Epidermal melanocyte (primary cell): ENCODE measurements at regions not wholly inside any gene's neighbourhood (a gene's known extent, or its start where the extent isn't known, plus 50 kb on each side); places are given as distances from the start of the nearest gene placed in this dataset.

Experiments used
- DNase-seq: peaks from one replicate; pipeline ENCODE4 v3.0.0; 2011; ENCODE audit warnings: low spot score; ENCODE audit not compliant: insufficient read length

GRCh38 chr17:79473876-79474440, 136.9 kb downstream of the RBFOX3 start:
- DNase-seq, result no peak

DNA sequence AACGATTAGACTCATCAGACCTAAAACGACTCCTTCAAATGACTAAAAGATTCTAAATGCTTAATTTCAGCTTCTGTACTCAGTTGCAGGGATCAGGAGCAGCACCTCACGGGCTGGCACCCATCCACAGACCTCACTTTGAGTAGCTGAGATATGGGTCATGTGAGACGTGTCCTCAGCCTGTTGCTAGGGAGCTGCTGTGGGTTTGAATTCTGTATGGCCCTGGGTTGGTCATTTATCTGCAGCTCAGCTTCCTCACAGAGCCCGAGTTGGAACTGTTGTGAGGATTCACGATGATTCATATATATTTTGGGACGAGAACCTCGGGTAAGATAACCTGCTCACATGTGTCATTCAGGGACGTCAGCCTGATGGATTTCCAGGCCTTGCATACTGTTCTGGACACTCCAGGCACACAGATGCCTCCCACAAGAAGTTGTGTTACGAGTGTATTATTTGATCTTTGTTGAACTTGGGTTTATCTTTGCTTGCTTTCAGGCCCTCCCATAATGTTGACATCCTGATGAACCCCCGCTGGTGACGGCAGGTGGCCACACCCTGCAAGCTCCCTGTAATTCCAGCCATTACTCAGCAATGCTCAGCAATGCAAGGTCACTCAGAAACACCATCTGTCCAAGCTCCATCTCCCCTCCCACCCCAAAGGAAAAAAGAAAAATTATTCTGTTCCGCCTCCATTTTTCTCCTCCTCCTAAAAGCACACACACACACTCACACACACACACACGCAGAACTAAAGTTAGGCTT, 137.6 kb downstream of the RBFOX3 start:
- DNase-seq, result no peak

- no peak for DNase-seq
Observed at GRCh38 chr17:79470754-79471153, 140.1 kb downstream of the RBFOX3 start.

DNA sequence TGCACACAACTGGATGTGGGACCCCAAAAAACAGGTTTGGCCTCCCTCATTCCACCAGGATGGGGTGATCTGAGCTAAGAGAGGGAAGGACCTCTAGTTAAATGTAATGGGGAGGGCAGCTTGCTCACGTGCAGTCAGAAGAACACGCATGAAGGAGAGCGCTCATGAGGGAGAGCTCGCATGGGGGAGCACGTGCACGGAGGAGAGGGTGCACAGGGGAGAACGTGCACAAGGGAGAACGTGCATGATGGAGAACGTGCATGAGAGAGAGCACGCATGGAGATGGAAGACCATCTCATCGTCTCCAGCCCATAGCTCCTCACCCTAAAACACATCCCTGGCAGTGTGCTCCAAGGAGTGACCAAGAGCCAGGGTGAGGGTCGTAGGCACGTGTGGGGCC, 141.2 kb downstream of the RBFOX3 start:
- no peak for DNase-seq

DNA sequence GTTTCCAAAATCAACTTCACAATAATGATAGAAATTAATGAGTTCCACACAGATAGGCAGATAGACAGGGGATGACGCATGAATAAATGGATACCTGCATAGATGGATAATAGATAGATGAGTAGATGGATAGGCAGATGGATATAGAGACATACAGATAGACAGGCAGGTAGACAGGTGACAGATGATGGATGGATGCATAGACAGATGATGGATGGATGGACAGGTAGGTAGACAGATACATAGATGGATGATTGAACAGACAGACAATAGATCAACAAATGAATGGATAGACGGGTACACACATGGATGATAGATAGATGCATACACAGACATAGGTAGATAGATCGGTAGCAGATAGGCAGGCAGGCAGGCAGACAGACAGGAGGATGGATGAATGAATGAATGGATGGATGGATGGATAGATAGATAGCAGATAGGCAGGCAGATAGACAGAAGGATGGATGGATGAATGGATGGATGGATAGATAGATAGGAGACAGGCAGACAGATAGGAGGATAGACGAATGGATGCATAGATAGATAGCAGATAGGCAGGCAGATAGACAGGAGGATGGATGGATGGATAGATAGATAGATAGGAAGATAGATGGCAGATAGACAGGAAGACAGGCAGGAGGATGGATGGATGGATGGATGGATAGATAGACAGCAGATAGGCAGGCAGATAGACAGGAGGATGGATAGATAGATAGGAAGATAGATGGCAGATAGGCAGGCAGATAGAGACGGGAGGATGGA, 142.5 kb downstream of the RBFOX3 start:
- no peak for DNase-seq

- no peak for DNase-seq
Observed at GRCh38 chr17:79466562-79467350, 144.1 kb downstream of the RBFOX3 start.

DNA sequence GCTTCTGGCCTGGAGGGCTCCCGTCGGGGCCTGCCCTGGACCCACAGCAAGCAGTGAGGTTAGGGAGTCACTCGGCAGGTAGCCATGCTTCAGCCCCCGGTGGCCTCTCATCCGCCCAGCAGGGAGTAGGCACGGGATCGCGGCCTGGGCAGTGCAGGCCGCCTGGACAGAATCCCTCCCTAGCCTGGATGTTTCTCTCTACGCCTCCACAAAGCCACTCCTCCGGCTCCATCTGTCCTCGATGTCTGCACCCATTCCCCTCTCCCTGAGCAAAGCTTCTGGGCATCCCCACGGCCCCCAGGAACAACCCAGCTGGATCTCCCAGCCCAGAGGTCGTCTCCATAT, 145.2 kb downstream of the RBFOX3 start:
- no peak for DNase-seq

DNA sequence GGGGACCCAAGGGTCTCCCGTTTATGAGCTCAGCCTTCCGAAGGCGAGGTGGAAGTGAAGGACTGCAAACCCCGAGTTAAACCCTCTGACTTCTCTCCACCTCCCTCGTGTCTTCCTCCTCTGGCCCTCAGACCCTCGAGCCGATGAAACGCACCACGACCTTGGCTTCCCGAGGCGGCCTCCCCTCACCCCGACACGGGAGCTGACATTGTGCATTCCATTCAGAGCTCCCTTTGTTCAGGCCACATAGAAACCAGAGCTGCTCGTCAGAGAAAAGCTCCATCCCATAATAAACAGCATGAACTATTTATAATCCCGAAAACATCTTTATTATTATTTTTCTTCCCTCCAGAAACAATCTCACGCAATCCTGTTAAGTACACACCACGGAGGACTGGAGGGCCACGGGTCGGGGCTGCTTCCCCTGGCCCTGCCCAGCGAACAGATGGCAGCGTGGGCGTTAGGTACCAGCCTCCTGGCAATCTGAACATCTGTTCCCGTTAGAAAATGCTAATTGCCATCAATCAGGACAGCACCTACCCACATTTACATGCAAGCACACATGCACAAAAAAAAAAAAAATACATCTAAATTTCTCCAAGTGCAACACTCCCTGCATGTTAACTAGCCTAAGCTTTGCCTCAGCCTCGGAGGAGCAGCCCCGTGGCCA, 145.7 kb downstream of the RBFOX3 start:
- no peak for DNase-seq

- no peak for DNase-seq
Observed at GRCh38 chr17:79464318-79465010, 146.4 kb downstream of the RBFOX3 start.

GRCh38 chr17:79463421-79464317, 147.2 kb downstream of the RBFOX3 start:
- no peak for DNase-seq

DNA sequence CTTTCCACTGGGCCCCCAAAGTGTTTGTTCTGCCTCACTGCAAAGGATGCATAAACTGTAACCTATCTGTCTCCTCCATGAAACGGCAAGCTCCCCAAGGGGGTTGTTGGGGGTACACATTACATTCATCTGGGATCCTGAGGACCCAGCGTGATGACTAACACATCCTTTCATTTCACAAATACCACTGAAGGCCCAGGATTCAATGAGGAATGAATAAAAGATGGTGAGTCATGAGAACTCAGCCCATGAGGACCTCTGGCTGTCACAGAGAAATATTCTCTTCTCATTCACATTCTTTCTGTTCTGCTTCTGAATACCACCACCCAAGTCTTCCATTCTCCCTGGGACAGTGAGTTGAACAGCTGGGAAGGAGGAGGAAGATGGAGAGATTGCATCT, 149.8 kb downstream of the RBFOX3 start:
- DNase-seq, result no peak

- no peak for DNase-seq
Observed at GRCh38 chr17:79459846-79460245, 151.0 kb downstream of the RBFOX3 start.

- no peak for DNase-seq
Observed at GRCh38 chr17:79459003-79459655, 151.7 kb downstream of the RBFOX3 start.

GRCh38 chr17:79458356-79458755, 152.5 kb downstream of the RBFOX3 start:
- DNase-seq, result no peak

DNA sequence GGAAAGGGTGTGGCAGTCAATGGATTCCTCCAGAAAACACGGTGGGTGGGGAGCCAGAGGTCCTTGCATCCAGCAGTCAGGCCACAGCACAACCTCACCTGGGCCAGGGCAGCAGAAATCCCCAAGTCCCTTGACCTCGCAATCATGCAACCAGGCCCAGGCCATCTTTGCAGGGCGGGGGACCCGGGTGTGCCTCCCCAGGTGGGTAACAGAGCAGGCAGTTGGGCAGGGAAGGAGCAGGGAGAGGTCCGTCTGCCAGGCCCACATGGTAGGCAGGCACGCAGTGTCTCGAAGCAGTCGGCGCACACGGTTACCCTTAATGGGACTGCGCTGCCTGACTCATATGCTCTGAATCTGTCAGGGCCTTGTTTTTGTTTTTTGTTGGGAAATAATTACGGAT, 153.0 kb downstream of the RBFOX3 start:
- DNase-seq, result no peak

DNA sequence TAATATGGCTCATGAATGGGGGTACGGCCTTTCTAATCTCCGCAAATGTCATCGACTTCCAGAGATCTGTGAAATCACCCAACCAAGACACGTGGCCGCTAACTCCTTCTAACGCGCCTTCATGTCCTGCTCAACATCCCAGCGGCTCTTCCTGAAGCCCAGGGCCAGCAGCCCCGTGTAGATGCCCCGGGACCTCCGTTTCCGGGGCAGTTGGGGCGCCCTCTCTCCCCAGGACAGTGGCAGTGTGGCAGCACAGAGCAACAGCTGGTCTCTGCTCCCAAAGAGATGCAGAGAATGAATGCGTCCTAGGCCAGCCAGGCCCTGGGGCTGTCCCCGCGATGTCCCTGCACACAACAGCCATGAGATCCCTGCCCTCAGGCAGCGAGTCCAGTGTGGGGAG, 153.5 kb downstream of the RBFOX3 start:
- DNase-seq, result no peak

GRCh38 chr17:79455636-79456035, 155.2 kb downstream of the RBFOX3 start:
- DNase-seq, result no peak

DNA sequence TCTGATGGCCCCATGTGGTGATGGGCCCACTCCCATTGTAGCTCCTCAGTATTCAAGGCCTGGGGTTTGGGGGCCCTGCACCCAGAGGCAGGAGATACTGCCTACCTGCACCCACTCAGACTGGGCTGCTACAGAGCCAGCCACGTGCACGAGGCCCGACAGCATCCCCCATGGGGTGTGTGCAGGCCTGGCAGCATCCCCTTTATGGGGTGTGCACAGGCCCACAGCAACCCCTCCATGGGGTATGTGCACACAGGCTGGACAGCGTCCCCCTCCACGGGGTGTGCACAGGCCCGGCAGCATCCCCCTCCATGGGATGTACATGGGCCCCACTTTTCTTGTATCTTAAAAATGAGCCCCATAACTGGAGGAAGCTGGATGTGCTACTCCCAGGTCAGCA, 156.0 kb downstream of the RBFOX3 start:
- no peak for DNase-seq

DNA sequence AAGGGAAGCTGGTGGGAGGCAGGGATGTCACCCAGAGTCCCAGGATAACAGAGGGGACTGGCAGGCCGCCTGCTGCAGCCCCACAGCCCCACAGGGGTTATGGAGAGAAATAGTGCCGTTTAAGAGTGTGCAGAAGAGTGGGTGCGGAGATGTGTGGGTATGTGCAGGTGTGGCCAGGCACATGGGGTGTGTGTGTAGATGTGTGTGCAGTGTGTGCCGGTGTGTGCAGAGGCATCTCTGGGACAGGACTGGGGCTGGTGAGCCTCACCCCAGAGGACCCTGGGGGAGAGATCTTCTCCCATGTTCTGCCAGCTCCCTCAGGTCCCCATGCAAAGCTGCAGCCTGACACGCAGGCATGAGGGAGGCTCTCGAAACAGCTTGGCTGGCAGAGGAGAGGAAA, 157.4 kb downstream of the RBFOX3 start:
- no peak for DNase-seq
